Left renal pelvis (tissue), 4 donors: ENCODE measurements at regions not wholly inside any gene's neighbourhood (a gene's known extent, or its start where the extent isn't known, plus 50 kb on each side); places are given as distances from the start of the nearest gene placed in this dataset.
"Not testable (repeated sequence)": the region's sequence is repeated elsewhere in the genome, so short reads cannot be mapped to it uniquely, and the experiment has no call there.

Experiments
- DNase-seq, 4 donors: peaks; one replicate each; pipeline ENCODE4 v3.0.0-alpha.2; 2013; ENCODE audit warnings: low read depth in 4 of 4, low spot score in 3 of 4

DNA sequence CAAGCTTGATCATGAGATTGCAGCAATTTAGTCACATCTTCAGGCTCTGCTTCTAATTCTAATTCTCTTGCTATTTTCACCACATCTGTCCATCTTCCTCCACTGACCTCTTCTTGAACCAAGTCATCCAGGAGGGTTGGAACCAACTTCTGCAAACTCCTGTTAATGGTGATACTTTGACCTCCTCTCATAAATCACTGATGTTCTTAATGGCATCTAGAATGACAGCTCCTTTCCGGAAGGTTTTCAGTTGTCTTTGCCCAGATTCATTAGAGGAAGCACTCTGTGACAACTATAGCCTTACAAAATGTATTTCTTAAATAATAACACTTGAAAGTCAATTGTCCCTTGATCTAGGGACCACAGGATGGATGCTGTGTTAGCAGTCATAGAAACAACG is 136.2 kb downstream of the IGLL1 start:
- not testable (repeated sequence) for DNase-seq

GRCh38 chr22:23439581-23439980 is 140.5 kb downstream of the IGLL1 start:
- DNase-seq: not testable (repeated sequence)

DNA sequence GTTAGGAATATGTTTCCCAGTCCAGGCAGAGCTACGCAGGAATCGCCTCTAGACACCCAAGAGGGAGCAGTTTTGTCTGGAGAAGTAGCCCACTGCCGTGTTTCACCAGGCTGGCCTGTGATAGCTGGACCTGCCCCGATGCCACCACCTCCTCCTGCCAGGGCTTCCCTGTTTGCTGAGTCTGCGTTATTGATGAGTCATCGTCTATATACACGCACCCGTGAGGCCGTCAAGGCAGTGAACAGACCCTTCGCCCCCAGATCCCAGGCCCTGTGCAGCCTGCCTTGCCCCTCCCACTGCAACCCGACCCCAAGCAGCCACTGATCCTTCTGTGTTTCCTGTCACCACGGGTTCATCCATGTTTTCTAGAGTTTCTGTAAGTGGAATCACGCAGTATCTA is 141.9 kb downstream of the IGLL1 start:
- no peak for DNase-seq

GRCh38 chr22:23437779-23438178 is 142.3 kb downstream of the IGLL1 start:
- DNase-seq: no peak

- DNase-seq: not testable (repeated sequence)
Observed at GRCh38 chr22:23437107-23437395, 143.0 kb downstream of the IGLL1 start.

GRCh38 chr22:23436354-23437106 is 143.6 kb downstream of the IGLL1 start:
- DNase-seq: not testable (repeated sequence)

GRCh38 chr22:23435186-23435585 is 144.9 kb downstream of the IGLL1 start:
- not testable (repeated sequence) for DNase-seq

GRCh38 chr22:23434198-23434830 is 145.8 kb downstream of the IGLL1 start:
- not testable (repeated sequence) for DNase-seq

- DNase-seq: peak in 1 of 4 donors; percentile 18
Observed at GRCh38 chr22:23433127-23434005, 146.7 kb downstream of the IGLL1 start.

DNA sequence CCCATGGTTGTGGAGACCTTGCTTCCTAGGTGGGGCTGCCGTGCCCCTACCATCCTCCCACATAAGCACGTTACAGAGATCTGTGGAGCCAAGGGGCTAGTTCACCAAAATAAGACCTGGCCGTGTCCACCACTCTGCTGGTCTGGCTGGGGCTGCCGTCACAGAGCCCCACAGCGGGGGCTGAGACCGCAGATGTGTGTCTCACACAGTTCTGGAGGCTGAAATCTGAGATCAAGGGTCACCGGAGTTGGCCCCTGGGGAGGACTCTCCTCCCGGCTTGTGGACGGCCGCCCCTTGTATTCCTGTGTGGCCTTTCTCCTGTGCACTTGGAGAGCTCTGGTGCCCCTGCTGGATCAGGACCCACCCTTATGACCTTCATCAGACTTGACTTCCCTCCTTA is 147.4 kb downstream of the IGLL1 start:
- DNase-seq: not testable (repeated sequence)

- DNase-seq: no peak
Observed at GRCh38 chr22:23431337-23432072, 148.6 kb downstream of the IGLL1 start.

GRCh38 chr22:23424551-23425068 is 155.5 kb downstream of the IGLL1 start:
- DNase-seq: not testable (repeated sequence)

DNA sequence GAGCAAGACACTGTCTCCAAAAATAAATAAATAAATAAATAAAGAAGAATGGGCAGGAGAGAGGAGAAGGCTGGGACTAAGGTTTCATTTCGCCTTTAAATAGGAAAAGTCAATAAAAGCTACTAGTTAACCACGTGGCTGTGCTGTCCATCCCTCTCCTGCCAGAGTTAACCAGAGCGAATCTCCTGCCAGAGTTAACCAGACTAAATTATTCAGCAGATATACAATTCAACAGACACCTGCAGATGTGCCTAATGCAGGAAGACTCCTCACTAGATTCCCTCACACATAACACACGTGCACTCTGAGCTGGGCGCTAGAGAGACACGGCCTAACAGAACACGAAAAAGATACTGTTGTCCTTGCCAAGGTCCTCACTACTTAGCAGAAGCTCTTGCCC is 156.1 kb downstream of the IGLL1 start:
- no peak for DNase-seq

- DNase-seq: not testable (repeated sequence)
Observed at GRCh38 chr22:23422281-23422680, 157.8 kb downstream of the IGLL1 start.

- not testable (repeated sequence) for DNase-seq
Observed at GRCh38 chr22:23421300-23421699, 158.8 kb downstream of the IGLL1 start.

GRCh38 chr22:23419931-23420330 is 160.2 kb downstream of the IGLL1 start:
- no peak for DNase-seq

- DNase-seq: no peak
Observed at GRCh38 chr22:23419171-23419570, 160.9 kb downstream of the IGLL1 start.

DNA sequence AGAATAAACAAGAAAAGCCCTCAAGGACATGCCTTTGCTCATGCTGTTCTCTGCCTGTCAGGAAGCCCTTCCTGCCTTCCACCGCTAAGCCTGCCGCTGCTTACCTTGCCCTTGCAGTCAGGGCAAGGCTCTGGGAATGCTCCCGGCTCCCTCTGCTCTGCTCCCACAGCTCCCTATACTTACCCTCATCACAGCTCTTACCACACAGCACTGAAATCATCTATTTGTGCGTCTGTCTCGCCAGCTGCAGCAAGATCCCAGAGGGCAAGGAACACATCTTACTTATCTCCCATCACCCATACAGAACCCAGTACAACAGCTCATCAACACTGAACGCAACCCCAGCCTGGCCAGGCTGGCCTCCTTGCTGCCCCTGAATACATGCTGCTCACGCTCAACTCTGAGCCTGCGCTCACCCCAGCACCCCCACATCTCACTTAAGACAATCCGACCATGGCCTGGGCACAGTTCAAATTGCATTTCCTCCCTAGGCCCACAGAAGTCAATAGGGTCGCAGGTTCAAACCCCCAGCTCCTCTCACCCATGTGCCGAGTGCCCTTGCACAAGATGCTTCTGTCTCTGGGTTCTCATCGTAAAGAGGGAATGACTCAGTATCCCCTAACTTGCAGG is 161.8 kb downstream of the IGLL1 start:
- DNase-seq: no peak

- not testable (repeated sequence) for DNase-seq
Observed at GRCh38 chr22:23417327-23417726, 162.8 kb downstream of the IGLL1 start.

GRCh38 chr22:23416169-23416690 is 163.9 kb downstream of the IGLL1 start:
- not testable (repeated sequence) for DNase-seq
